NCI-H1105 (cell line): ENCODE measurements at regions not wholly inside any gene's neighbourhood (a gene's known extent, or its start where the extent isn't known, plus 50 kb on each side); places are given as distances from the start of the nearest gene placed in this dataset.

Experiments
- DNase-seq: peaks from one replicate; lab custom pipeline; 2025; lab: John Stamatoyannopoulos, UW

- no peak for DNase-seq
These were observed 396.5 kb downstream of the OCA2 start for GRCh38 chr15:27702581-27702980.

- no peak for DNase-seq
These were observed 397.2 kb downstream of the OCA2 start for GRCh38 chr15:27701956-27702355.

DNA sequence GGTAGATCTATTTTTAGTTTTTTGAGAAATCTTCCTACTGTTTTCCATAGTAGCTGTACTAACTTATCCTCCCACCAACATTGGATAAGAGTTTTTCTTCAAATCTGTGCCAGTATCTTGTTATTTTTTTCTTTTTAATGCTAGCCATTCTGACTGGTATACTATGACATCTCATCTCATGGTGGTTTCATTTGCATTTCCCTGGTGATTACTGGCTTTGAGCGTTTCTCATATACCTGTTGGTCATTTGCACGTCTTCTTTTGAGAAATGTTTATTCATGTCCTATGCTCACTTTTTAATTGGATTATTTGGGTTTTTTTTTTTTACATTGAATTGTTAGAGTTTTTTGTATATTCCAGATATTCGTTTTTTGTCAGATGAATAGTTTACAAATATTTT is 398.1 kb downstream of the OCA2 start:
- DNase-seq, result no peak

DNA sequence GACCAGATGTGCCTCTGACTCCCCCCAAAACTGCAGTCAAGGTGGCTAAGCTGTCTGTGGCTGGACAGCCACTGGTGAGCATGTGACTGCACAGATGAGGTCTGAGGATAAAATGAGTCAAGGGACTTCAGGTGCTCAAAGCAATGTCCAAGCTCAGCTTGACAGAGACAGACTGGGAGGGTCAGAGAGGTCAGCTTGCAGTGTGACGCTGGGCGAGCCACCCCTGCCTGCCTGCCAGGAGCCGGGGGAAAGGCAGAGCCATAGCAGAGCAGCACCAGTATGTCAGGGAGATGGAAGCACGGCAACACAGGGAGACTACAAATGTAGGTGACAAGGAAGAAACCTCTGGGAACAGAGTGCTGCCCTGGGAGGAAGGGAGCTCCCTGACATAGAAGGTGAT is 399.4 kb downstream of the OCA2 start:
- no peak for DNase-seq

GRCh38 chr15:27696530-27696929 is 402.6 kb downstream of the OCA2 start:
- no peak for DNase-seq

DNA sequence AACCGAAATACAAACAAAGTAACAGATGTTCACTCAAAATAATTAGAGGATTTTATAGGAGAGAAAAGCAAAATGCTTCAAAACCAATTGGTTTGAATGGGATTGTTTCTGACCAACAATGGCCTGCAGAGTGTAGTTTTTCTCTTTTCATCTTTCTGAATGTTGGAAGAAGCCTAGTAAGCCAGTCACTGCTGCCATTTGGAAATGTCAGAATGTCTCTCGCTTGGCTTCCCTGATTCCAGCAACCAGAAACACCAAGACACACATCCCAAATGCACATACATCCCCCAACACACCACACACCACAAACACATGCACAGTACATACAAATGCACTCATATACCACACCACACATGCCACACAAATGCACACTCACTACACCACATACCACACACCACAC is 403.4 kb downstream of the OCA2 start:
- no peak for DNase-seq

- no peak for DNase-seq
These were observed 404.5 kb downstream of the OCA2 start for GRCh38 chr15:27694506-27695087.

- DNase-seq, result no peak
These were observed 405.8 kb downstream of the OCA2 start for GRCh38 chr15:27693280-27693679.

DNA sequence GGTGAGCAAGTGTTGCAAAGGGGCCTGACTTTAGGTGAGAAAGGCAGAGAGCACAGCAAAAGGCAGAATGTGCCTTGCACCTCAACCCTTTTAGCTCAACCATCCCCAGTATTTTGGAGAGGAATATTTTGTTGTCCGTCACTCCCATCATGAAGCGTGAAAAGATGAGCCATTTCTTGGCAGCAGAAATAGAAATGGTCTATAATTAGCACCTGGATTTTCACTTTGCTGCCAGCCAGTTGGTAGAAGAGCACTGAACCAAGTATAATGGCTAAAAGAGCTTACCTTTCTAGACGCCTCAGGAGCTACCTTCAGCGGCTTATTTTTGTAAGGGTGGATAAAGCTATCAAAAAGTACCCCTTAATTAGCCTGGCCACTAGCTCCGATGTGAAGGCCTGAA is 406.7 kb downstream of the OCA2 start:
- DNase-seq, result no peak

DNA sequence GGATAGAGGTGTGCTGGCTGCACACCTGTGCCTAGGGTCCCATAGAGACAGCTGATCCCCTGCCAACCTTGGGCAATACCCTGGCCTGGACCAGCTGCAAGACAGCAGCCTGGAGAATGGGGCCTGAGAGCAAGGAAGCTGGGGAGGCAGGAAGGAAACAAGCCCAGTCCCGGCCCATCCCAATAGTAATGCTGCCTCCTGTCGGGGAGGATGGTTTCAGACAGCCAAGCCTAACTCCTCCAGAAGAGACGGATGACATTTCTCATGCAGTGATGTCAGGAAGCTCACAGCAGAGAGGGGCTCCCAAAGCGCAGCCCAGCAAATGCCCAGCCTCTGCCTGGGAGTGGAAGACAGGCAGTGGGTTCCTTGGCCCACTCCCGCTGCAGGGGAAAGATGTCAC is 408.8 kb downstream of the OCA2 start:
- no peak for DNase-seq

DNA sequence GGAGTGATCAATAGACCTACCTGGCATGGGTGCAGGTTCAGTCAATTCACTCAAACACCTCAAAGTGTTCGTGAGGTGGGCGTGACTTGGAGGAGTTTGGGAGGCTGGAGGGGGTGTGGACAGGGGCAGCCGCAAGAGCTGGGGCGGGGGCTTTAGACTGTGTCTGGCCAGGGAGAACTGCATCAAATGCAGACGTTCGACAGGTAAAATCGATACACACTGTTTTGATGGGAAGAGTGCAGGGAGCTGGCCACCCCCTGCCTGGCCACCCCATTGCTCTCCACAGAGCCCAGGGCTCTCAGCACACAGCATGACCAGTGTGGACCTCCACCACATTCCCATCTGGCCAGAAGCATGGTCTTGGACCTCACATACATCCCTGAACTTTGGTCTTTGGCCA is 412.1 kb downstream of the OCA2 start:
- DNase-seq, result no peak

GRCh38 chr15:27686369-27686768 is 412.7 kb downstream of the OCA2 start:
- DNase-seq, result no peak

DNA sequence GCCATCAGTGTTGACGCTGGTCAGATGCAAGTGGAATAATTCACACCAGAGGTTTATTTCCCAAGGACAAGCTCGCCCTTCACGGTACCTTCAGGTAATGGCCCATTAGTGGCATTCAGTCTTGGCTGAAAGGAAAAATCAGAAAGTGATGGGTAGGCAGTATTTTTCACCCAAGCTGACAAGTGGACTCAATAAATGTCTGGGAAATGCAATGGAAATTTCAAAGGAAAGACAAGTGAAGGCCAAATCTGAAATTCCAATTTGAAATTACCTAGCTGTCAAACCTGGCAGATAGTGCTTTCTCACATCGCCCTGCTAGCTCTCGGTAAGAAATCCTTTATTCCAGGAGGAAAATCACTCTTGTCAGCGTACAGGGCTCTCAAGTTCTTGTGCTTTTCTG is 413.5 kb downstream of the OCA2 start:
- no peak for DNase-seq

DNA sequence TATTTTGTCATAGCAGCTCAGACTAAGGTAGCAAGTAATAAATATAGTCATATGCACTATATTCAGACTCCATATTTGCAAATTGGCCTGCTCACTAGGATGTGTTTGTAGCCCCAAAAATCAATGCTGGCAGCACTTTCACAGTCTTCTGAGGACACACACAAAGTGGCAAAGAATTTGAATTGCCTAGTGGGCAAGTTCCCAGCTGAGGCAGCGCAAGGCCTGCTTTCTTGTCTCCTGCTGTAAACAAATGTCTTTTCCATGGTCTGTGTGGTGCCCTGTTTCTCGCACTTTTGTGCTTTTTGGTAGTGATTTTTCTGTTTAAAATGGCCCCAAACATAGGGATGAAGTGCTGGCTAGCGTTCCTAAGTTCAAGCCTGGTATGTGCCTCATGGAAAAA is 416.0 kb downstream of the OCA2 start:
- no peak for DNase-seq

DNA sequence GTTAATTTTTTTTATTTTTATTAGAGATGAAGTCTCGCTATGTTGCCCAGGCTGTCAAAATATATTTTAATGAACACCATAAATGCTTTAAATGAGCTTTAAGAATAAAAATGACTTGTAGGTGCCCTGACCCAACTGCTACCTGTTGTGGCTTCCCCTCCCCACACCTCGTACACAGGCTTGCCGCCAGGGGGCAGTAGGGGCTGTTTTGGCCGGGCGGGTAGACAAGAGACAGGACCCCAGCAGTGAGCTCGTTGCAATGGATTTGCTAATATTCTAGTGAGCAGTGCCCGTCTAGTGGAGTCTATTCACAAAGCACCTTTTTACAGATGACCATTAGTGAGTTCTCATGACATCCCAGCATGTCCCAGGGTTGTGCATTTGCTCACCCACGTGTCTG is 418.1 kb downstream of the OCA2 start:
- no peak for DNase-seq

DNA sequence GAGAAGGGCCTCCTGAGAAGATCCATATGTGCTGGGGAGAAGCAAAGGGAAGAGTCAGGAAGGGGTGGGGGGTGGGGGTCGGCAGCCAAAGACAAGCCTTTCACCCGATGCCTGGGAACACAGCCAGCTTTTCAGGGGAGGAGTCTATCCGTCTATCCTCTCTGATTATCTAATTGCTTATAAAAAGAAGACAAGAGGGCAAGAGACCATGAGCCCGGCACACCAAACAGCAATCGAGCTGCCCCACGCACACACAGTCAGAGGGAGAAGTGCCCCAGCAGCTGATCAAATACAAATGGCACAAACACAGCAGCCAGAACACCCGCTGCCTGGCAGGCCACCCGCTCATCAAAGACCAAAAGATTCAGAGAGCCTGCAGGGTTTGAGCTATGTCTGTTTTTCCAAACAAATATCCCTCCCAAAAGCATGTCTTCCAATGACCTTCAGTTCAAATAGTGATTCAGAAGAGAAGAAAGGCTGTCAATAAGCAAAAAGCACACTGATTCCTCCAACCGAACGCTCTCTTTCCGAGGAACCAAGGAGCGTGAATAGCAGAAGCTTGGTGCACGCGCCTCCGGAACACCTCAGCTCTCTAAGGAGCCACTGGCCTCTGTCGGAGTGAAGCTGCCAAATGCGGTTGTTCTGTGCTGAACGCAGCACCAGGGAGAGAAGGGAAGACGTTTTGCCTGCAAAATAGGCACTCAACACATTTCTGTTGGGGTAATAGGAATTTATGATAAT is 419.2 kb downstream of the OCA2 start:
- DNase-seq, result peak; percentile 81

GRCh38 chr15:27679203-27679602 is 419.9 kb downstream of the OCA2 start:
- DNase-seq, result no peak

DNA sequence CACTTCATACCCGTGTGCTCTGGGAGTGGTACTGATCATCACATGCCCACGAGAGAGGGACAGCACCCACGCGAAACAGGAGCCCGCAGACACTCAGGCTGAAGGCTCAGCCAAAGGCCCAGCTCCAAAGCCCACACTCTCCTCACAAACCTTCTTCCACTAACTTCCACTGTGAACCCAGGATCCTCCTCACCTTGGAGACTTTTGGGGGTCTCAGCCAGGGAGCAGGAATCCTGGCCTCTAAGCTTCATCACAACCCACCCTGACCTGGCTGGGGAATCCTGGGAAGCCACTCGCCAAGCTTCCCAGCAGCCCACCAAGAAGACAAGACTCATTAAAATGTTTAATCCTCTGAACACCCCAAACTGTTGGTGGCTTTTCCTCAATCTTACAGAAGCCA is 421.2 kb downstream of the OCA2 start:
- DNase-seq, result no peak

- no peak for DNase-seq
These were observed 422.5 kb downstream of the OCA2 start for GRCh38 chr15:27676647-27677046.

DNA sequence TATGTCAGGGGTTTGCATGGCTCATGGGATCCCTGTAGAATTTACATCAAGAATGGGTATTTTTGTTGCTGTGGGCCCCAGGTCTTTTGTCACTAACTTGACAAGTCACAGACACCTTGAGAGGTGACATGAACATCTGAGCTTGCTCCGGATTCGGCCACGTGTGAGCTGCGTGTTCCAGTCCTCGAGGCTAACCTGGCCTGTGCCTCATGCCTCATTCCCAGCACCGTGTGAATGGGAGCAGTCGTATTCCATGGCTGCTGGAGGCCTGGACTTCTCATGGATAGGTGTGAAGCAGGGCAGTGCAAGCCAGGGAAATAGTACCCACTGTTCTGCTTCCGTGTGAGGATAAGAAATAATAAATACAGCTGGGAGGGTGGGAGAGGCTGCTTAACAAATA is 423.5 kb downstream of the OCA2 start:
- no peak for DNase-seq

- no peak for DNase-seq
These were observed 424.3 kb downstream of the OCA2 start for GRCh38 chr15:27674826-27675225.

DNA sequence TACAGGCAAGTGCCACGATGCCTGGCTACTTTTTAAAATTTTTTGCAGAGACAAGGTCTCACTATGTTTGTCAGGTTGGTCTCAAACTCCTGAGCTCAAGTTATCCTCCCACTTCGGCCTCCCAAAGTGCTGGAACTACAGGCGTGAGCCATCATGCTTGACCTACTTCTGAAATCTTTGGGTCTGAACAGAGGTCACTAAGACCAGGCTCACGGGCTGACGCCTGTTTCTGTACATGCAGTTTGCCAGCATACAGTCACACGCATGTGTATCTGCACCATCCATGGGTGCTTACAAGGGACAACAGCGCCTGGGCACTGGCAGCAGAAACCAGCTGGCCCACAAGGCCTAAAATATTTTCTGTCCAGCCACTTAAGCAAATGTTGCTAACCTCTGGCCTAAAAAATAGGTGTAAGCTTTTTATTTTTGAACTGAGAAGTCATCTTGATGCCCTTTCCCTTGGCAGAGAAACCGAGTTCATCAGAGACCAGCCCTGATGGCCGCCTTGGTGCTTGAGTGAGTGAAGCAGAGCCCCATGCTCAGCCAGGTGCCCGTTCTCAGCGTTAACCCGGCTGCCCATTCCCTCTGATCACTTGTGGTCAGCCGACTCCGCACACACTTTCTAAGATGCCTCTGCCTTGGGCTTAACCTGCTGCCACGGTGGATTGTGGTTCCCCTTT is 425.2 kb downstream of the OCA2 start:
- no peak for DNase-seq

DNA sequence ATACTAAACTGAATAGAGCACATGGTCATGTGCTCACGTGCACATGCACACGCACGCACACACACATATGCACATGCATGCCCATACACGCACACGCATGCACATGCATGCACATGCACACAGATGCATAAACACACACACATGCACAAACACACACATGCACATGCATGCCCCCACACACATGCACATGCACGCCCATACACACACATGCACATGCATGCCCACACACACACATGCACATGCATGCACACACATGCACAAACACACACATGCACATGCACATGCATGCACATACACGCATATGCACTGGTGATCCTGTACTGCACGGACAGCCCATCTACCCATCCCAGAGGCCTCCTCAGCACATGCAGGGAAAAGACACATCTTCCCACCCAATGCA is 426.6 kb downstream of the OCA2 start:
- DNase-seq, result no peak
